Stomach (tissue), 4 donors: ENCODE measurements at regions not wholly inside any gene's neighbourhood (a gene's known extent, or its start where the extent isn't known, plus 50 kb on each side); places are given as distances from the start of the nearest gene placed in this dataset.

Experiments
- EP300 ChIP-seq: sonication (generic); formaldehyde crosslinking; IDR thresholded peaks from one replicate; pipeline ENCODE4 v1.6.1; 2017; ENCODE audit warnings: antibody characterized with exemption
- POLR2A ChIP-seq, 4 donors: fragments of 450-650 bp; IDR thresholded peaks; one replicate each; pipeline ENCODE4 v1.6.1; 2016; ENCODE audit warnings: antibody characterized with exemption in 4 of 4, control low read depth in 2 of 4, mild to moderate bottlenecking in 1 of 4, moderate library complexity in 1 of 4
- POLR2AphosphoS5 ChIP-seq, 3 donors: sonication (generic); formaldehyde crosslinking; IDR thresholded peaks; one replicate each; pipeline ENCODE4 v1.6.1; 2016; ENCODE audit warnings: antibody characterized with exemption in 3 of 3
- TF ChIP-seq, protein P1 (sequence below), 7 experiments: fragments of 450-650 bp in 4 of 7; fragments of 200-600 bp in 3 of 7; sonication (generic) in 3 of 7; IDR thresholded peaks; one replicate each; pipeline ENCODE4 v1.5.1; 2016 to 2019; ENCODE audit warnings: antibody characterized with exemption in 7 of 7, control low read depth in 2 of 7, mild to moderate bottlenecking in 1 of 7

DNA sequence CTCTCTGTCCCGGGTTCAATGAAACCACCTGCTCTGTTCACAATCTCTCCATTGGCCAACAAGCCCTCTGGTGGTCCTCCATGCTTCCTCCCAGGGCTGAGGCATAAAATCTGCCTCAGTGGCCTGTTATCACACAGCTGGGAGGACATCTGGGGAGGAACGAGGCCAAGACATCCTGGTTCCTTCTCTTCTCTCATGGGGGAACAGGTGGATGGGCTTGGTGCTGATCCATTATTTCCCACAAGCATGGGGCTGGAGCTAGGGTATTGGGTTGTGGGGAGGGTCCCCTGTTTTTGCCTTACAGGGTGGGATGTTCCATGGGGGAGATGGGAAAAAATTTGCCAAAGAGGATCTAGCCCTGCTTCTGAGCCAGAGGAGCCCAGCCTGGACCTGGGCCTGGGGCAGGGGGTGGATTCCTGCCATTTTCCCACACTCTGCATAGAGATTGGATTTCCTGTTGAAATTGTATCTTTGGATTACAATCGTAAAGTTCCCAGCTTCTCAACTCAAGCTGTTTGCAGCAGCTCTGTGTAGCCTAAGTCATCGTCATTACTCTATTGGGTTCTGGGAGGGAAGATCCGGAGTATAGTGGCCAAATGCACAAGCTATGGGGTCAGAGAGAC is 124.7 kb downstream of the NAV1 start:
- TF ChIP-seq, protein P1, sequence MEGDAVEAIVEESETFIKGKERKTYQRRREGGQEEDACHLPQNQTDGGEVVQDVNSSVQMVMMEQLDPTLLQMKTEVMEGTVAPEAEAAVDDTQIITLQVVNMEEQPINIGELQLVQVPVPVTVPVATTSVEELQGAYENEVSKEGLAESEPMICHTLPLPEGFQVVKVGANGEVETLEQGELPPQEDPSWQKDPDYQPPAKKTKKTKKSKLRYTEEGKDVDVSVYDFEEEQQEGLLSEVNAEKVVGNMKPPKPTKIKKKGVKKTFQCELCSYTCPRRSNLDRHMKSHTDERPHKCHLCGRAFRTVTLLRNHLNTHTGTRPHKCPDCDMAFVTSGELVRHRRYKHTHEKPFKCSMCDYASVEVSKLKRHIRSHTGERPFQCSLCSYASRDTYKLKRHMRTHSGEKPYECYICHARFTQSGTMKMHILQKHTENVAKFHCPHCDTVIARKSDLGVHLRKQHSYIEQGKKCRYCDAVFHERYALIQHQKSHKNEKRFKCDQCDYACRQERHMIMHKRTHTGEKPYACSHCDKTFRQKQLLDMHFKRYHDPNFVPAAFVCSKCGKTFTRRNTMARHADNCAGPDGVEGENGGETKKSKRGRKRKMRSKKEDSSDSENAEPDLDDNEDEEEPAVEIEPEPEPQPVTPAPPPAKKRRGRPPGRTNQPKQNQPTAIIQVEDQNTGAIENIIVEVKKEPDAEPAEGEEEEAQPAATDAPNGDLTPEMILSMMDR (IDR thresholded peaks at IDR 0.05), result no peak
- TF ChIP-seq POLR2A (IDR thresholded peaks at IDR 0.05) (no peak), EP300 (no peak), POLR2AphosphoS5 (IDR thresholded peaks at IDR 0.05) (no peak)
